ENCODE measurements at regions not wholly inside any gene's neighbourhood (a gene's known extent, or its start where the extent isn't known, plus 50 kb on each side); places are given as distances from the start of the nearest gene placed in this dataset.

DNA sequence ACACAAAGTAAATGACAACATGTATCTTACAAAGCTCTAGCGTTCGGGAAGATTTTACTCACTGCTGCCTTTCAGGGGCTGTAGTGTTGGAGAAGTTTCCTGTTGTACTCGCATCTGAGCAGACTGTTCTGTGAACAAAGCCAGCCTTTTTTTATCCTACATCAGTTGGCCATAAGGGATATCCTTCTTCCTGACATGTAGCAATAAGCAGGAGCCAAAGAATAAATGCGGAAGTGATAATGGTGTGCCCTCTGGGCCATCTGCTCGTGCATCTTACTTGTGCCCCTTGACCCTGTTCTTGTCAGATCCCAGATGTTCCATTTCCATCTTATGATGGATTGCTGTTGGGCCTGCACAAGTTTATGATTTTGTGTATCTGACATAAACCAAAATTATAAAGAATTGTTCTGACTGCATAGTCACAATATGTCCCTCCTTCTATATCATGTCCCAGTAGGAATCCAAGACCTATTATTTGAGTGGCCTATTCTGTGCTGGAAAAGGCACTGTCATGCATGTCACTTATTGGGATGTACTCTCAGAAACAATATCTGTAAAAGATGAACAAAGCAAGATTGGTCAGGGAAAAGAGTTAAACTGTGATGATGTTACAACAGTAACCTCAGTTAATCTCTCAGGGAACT lies 631.3 kb downstream of the NSUN3 start:
- Histone ChIP-seq H4K20me1 (replicated peaks in 1 of 2; ENCODE audit: control insufficient read depth in 1 of 2, insufficient read depth in 2 of 2, low read length in 2 of 2) (no peaks in the 10 kb centered on the region), H2BK120ac (replicated peaks; ENCODE audit: low read depth, low read length) (no peak overlapping the region), H3K4ac (replicated peaks; ENCODE audit: insufficient read length, low read depth, low read length) (no peak overlapping the region), H3K27me3 (replicated peaks in 1 of 4; ENCODE audit: control insufficient read depth in 3 of 4, extremely low read depth in 1 of 4, insufficient read depth in 3 of 4, low read length in 3 of 4) (no peaks in the 10 kb centered on the region), H3K4me3 (ENCODE audit: extremely low read depth in 1 of 4, insufficient read depth in 2 of 4, low read depth in 3 of 4, low read length in 4 of 4) (no peak overlapping the region), H3K79me2 (ENCODE audit: control insufficient read depth in 1 of 2, insufficient read depth in 2 of 2, low read length in 2 of 2) (no peaks in the 10 kb centered on the region), H2BK20ac (ENCODE audit: low read length) (no peak overlapping the region), H3K79me1 (ENCODE audit: low read depth, low read length) (no peaks in the 10 kb centered on the region), H2BK15ac (ENCODE audit: low read length) (no peak overlapping the region), H3K14ac (ENCODE audit: insufficient read length) (no peak overlapping the region), H4K5ac (ENCODE audit: insufficient read length, low read depth, low read length) (no peak overlapping the region), H3K4me2 (ENCODE audit: insufficient read depth in 1 of 2, low read depth in 2 of 2, low read length in 2 of 2) (no peak overlapping the region), H2BK5ac (ENCODE audit: low read depth, low read length) (no peak overlapping the region), H3K4me1 (replicated peaks in 1 of 4; ENCODE audit: control insufficient read depth in 3 of 4, insufficient read depth in 4 of 4, low read length in 3 of 4) (no peaks in the 10 kb centered on the region), H4K91ac (replicated peaks; ENCODE audit: insufficient read length, low read length) (no peak overlapping the region), H3K23ac (ENCODE audit: insufficient read length) (no peak overlapping the region), H2AFZ (ENCODE audit: low read length) (no peak overlapping the region), H3K23me2 (ENCODE audit: low read depth, low read length) (peaks cover 2% of the 10 kb centered on the region; the same call in 1 of the 2 replicates), H3K18ac (ENCODE audit: extremely low read depth, low read length) (no peak overlapping the region), H3K27ac (ENCODE audit: low read depth, low read length) (no peak overlapping the region), H3K36me3 (ENCODE audit: control insufficient read depth in 2 of 4, insufficient read depth in 4 of 4, low read length in 3 of 4) (no peaks in the 10 kb centered on the region), H2BK12ac (ENCODE audit: low read depth, low read length) (no peak overlapping the region), H4K8ac (ENCODE audit: extremely low read depth, insufficient read depth, low read length) (no peak overlapping the region), H3K9me3 (ENCODE audit: insufficient read depth in 2 of 2, low read depth in 1 of 2, low read length in 1 of 2) (no peaks in the 10 kb centered on the region), H2AK5ac (ENCODE audit: low read depth, low read length) (no peak overlapping the region), H3K9ac (replicated peaks in 1 of 4; ENCODE audit: extremely low read depth in 1 of 4, low read depth in 3 of 4, low read length in 3 of 4) (no peak overlapping the region), H3K56ac (replicated peaks; ENCODE audit: insufficient read length, low read depth, low read length) (no peak overlapping the region)
- POLR2A ChIA-PET (ENCODE audit: partially characterized antibody): no interaction called here
- FAIRE-seq (no peak), DNase-seq (ENCODE audit: low read depth in 1 of 2, low spot score in 2 of 2) (no peak)
- no peak for TF ChIP-seq GTF2F1 (IDR thresholded peaks at IDR 0.05; ENCODE audit: borderline replicate concordance, low read depth, low read length)
- no peak for TF ChIP-seq SUZ12 (IDR thresholded peaks at IDR 0.05; ENCODE audit: low read length)
- no peak for TF ChIP-seq NANOG (IDR thresholded peaks at IDR 0.05; ENCODE audit: insufficient read depth, low read depth, low read length, poor library complexity, severe bottlenecking)
- no peak for TF ChIP-seq KDM4A (IDR thresholded peaks at IDR 0.05; ENCODE audit: low read depth, low read length, severe bottlenecking)
- no peak for TF ChIP-seq CHD2 (IDR thresholded peaks at IDR 0.05; ENCODE audit: low read length)
- TF ChIP-seq TBP (IDR thresholded peaks at IDR 0.05; ENCODE audit: low read depth, low read length): no peak
- TF ChIP-seq RBBP5 (IDR thresholded peaks at IDR 0.05; ENCODE audit: borderline replicate concordance, low read depth, low read length): no peak
- TF ChIP-seq SAP30 (IDR thresholded peaks at IDR 0.05; ENCODE audit: insufficient read depth, insufficient replicate concordance, low read length): no peak
- no peak for TF ChIP-seq POU5F1 (IDR thresholded peaks at IDR 0.05; ENCODE audit: low read depth, low read length)
- TF ChIP-seq NRF1 (IDR thresholded peaks at IDR 0.05; ENCODE audit: low read depth, low read length): no peak
- no peak for TF ChIP-seq KDM1A (IDR thresholded peaks at IDR 0.05; ENCODE audit: borderline replicate concordance, low read length)
- TF ChIP-seq, protein P1, sequence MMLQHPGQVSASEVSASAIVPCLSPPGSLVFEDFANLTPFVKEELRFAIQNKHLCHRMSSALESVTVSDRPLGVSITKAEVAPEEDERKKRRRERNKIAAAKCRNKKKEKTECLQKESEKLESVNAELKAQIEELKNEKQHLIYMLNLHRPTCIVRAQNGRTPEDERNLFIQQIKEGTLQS (IDR thresholded peaks at IDR 0.05; ENCODE audit: insufficient read depth, low read depth, low read length): no peak
- 98% methylated on average over 5 of the region's 5 CpGs; no CpG with 5 or more reads in 1 of the 2 experiments for WGBS, 2 experiments (ENCODE audit: extremely low coverage in 1 of 2, insufficient coverage in 1 of 2, insufficient read length in 1 of 2, insufficient replicate concordance in 2 of 2, low coverage in 1 of 2, low lambda C conversion rate in 2 of 2, missing lambda C conversion rate in 1 of 2)
- CTCF ChIA-PET (ENCODE audit: partially characterized antibody): no interaction called here

All from H1 (cell line).